CD4-positive, alpha-beta T cell treated with Interleukin-10 for 1 hour (primary cell): ENCODE measurements at regions not wholly inside any gene's neighbourhood (a gene's known extent, or its start where the extent isn't known, plus 50 kb on each side); places are given as distances from the start of the nearest gene placed in this dataset.

ENCODE experiments used
- DNase-seq: peaks from one replicate; pipeline ENCODE4 v3.0.0-alpha.2; 2020

DNA sequence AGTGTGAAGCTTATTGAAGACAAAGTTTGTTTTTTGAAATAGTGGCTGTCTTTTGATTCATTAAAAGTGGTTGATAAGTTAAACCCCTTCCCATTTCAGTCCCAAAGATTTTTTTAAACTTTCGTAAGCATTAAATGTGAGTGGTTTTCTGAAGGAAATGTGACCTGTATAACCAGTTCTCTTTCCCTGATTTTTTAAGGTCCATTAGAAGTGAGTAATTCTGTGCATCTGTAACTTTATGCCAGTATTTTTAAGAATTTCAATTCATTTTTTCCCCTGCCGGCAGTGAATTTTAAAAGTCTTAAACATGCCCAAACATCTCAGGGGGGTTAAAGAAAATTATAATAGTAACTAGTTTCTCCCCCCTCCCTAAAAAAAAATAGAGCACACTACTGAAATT is 254.6 kb upstream of the SP8 start:
- DNase-seq = no peak

DNA sequence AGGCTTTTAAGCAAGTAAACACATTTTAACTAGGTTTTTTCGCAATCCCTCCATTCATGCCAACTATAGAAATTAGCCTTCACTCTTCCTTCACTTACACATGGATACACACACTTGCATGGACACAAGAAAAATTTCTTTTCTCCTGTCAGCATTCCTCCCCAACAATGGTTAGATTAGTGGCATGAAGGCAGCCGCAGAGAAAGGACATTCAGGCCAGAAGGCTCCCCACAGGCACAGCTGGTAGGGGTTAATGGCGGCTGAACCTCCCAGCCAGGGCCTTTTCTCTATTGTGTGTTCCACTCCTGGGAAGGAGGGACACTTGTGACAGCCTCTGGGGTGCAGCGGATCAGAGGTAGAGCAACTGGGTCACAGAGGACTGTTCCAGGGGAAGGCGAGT is 255.0 kb upstream of the SP8 start:
- DNase-seq = no peak

- no peak for DNase-seq
Measured at GRCh38 chr7:21044384-21044783, 257.7 kb upstream of the SP8 start.

DNA sequence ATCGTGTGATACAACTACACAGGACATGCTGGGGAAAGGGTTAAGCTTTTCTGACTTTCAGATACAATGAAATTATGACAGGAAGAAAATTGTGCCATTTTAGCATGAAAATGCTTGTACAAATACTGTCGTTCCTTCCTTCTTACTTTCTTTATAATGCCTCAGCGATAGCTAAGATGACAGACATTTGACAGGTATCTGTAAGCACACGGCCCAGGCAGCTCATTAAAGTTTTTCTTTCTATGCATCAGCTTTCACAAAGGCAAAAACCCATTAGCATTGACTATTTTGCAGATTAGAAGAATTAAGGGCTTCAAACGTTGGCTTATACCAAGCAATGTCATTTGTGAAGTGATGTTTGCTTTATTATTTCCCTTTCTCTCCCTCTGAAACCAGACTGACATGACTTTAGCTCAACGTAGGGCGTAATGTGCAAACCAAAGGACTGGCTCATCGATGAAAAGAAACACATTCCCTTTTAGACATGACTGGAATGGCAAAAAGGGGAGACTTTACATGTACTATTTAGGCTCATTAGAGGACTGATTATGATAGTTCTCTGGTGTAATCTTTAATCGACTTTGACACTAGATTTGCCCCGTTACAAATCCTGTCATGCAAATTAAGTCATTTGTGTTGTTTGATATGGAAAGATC is 258.4 kb upstream of the SP8 start:
- DNase-seq = no peak

GRCh38 chr7:21051865-21052264 is 265.2 kb upstream of the SP8 start:
- no peak for DNase-seq

GRCh38 chr7:21054427-21055112 is 267.9 kb upstream of the SP8 start:
- no peak for DNase-seq

- DNase-seq = no peak
Measured at GRCh38 chr7:21059069-21059468, 272.4 kb upstream of the SP8 start.

- DNase-seq = no peak
Measured at GRCh38 chr7:21063106-21063505, 276.4 kb upstream of the SP8 start.

GRCh38 chr7:21064698-21065648 is 278.3 kb upstream of the SP8 start:
- no peak for DNase-seq

DNA sequence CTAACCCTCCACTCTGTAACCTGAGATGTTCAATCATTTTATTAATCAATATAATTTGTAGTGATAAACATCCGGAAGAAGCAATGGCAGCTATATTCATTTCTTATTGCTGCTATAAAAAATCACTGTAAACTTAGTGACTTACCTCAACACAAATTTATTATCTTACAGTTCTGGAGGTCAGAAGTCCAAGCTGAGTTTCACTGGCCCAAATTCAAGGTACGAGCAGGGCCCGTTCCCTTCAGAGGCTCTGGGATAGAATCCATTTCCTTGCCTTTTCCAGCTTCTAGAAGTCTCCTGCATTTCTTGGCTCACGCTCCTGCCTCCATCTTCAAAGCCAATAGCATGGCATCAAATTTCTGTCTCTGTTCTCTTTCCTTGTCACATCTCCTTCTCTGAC is 279.5 kb upstream of the SP8 start:
- no peak for DNase-seq

DNA sequence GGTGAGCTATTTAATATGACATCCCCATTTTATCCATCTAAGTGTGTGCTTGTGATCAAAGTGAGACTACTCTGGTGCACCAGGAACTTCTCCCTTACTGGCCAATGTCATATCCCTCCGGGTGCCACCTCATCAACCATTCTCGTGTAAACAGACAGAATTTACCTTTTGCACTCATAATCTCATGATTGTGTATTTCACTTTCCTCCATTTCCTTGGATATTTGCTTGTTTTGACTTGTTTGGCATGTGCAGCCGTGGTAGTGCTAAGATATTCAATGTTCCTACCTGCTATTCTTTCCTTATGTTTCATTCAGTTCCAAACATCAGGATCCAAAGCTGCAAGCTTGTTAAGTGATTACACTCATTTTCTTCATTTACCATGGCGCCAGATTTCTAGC is 280.5 kb upstream of the SP8 start:
- DNase-seq = no peak

- DNase-seq = no peak
Measured at GRCh38 chr7:21070571-21071090, 283.9 kb upstream of the SP8 start.

DNA sequence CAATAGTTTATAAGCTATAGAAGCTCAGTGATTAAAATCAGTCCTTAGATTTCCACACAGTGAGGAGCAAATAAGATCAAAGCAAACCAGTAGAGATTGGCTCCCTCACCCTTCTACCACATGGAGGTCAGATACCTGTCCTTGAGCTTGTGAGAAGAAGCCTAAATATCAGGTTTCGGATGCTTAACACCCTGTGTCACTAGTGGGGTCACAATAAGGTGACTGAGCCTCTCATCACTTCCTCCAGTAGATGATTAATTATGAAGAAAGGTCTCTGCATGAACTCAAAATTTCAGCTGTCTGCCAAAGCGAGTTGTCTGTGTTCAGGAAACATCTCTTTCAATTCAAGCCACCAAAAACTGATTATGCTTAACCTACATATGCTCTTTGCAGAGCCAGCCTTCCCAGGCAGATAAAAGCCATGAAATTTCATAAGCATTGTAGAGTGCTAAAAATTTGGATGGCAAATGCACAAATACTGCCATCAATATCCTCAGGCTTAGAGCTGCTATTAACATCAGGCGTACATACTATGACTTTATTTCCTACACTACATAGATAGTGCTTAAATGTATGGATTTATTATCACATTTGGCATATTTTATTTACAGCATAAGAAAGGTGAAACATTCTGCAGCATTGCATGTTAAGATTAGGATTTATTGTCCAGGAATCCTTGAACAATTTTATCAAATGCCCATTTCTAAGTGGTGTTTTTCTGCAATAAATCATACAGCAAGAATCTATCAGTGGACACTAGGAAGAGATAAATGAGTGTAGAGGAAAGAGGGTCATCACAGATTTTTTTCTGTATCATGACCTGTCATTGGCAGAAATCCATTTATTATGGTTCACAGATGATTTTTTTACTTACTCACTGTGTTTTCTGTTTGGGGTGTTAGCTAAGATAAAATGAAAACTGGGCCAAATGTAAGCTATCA is 285.1 kb upstream of the SP8 start:
- no peak for DNase-seq

GRCh38 chr7:21076054-21076453 is 289.4 kb upstream of the SP8 start:
- DNase-seq = no peak

GRCh38 chr7:21076574-21076973 is 289.9 kb upstream of the SP8 start:
- DNase-seq = no peak

GRCh38 chr7:21077602-21078001 is 290.9 kb upstream of the SP8 start:
- no peak for DNase-seq

GRCh38 chr7:21084286-21084685 is 297.6 kb upstream of the SP8 start:
- DNase-seq = no peak

- no peak for DNase-seq
Measured at GRCh38 chr7:21086688-21087087, 300.0 kb upstream of the SP8 start.

- DNase-seq = no peak
Measured at GRCh38 chr7:21089653-21090052, 303.0 kb upstream of the SP8 start.

DNA sequence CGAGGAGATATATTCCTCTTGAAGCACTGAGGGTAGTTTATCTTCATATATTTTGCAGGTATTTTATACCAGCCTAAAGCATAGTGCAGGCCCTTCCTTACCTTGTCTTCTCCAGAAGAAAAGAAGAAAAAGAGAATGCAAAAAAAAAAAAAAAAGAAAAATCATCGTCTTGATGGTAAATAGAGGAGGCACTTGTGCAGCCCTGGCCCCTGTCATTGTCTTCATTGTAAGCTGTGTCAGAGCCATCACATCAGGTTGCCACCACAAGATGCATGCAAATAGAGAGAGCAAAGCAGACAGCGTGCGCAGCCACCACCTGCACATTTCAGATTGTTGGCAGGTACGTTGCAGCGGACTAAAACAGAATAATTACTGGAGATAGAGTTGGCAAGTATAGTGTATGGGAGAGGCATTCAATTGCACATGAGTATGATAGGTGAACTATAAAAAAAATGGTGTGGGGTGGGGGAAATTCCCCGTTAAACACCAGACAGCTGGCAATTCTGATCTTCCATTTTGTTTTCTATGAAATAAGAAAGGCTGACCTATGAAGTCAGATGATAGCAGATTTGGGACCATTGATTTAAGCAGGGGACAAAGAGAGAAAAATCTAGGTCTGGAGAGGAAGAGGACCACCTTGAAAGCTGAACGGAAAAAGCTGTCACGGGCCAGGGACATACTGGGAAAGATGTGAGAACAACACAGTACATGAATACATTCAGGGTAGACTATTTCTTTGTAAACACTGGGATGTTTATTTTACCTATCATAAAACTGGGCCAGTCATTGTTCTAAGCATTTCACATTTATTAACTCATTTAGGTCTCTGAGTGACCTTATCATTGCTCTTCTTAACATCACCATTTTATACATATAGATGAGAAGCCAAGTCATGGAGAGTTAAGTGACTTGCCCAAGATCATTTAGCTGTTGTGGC is 306.3 kb upstream of the SP8 start:
- DNase-seq = no peak

GRCh38 chr7:21094589-21094988 is 307.9 kb upstream of the SP8 start:
- no peak for DNase-seq
